H9 (cell line): ENCODE measurements at regions not wholly inside any gene's neighbourhood (a gene's known extent, or its start where the extent isn't known, plus 50 kb on each side); places are given as distances from the start of the nearest gene placed in this dataset.
"Not testable (repeated sequence)": the region's sequence is repeated elsewhere in the genome, so short reads cannot be mapped to it uniquely, and the experiment has no call there.

Source experiments
- DNase-seq: peaks from one replicate; pipeline ENCODE4 v3.0.0-alpha.2; 2017
- H2AFZ ChIP-seq: one replicate; pipeline ENCODE4 v1.6.1; 2013; ENCODE audit warnings: mild to moderate bottlenecking, low read length, control low read depth, moderate library complexity
- H2AK5ac ChIP-seq: 2 replicates; pipeline ENCODE4 v1.6.1; 2013; ENCODE audit warnings: low read length, control low read depth, mixed read lengths; ENCODE audit not compliant: insufficient read length
- H2BK120ac ChIP-seq: one replicate; pipeline ENCODE4 v1.6.1; 2013; ENCODE audit warnings: low read depth, mild to moderate bottlenecking, low read length, control low read depth, inconsistent platforms; ENCODE audit not compliant: poor library complexity, severe bottlenecking
- H2BK12ac ChIP-seq: 2 replicates; pipeline ENCODE4 v1.6.1; 2013; ENCODE audit warnings: low read length, control low read depth, mixed read lengths, low read depth; ENCODE audit not compliant: insufficient read length
- H2BK15ac ChIP-seq: 2 replicates; pipeline ENCODE4 v1.6.1; 2013; ENCODE audit warnings: low read depth, low read length, control low read depth
- H2BK20ac ChIP-seq: one replicate; pipeline ENCODE4 v1.6.1; 2013; ENCODE audit warnings: low read depth, mild to moderate bottlenecking, low read length, control low read depth, inconsistent platforms; ENCODE audit not compliant: poor library complexity, severe bottlenecking
- H2BK5ac ChIP-seq: 2 replicates; pipeline ENCODE4 v1.6.1; 2013; ENCODE audit warnings: low read length, control low read depth, mixed read lengths; ENCODE audit not compliant: insufficient read length
- H3K14ac ChIP-seq: 2 replicates; pipeline ENCODE4 v1.6.1; 2013; ENCODE audit warnings: low read length, control low read depth; ENCODE audit not compliant: insufficient read depth
- H3K18ac ChIP-seq: 2 replicates; pipeline ENCODE4 v1.6.1; 2013; ENCODE audit warnings: low read depth, mild to moderate bottlenecking, mixed read lengths, low read length, control low read depth; ENCODE audit not compliant: insufficient read length
- H3K23ac ChIP-seq: 2 replicates; pipeline ENCODE4 v1.6.1; 2013; ENCODE audit warnings: low read length, control low read depth, mixed read lengths, low read depth; ENCODE audit not compliant: insufficient read length
- H3K23me2 ChIP-seq: 2 replicates; pipeline ENCODE4 v1.6.1; 2013; ENCODE audit warnings: low read depth, mild to moderate bottlenecking, mixed read lengths, low read length, control low read depth; ENCODE audit not compliant: insufficient read length, poor library complexity, severe bottlenecking
- H3K27ac ChIP-seq: 2 replicates; pipeline ENCODE4 v1.5.1; 2013; ENCODE audit warnings: low read length, control low read depth, mixed read lengths, low read depth; ENCODE audit not compliant: insufficient read length
- H3K27me3 ChIP-seq: 2 replicates; pipeline ENCODE4 v1.6.1; 2013; ENCODE audit warnings: low read length, control low read depth, inconsistent platforms; ENCODE audit not compliant: insufficient read depth
- H3K4ac ChIP-seq: 2 replicates; pipeline ENCODE4 v1.6.1; 2013; ENCODE audit warnings: low read depth, mild to moderate bottlenecking, control low read depth, inconsistent platforms, low read length, moderate library complexity
- H3K4me1 ChIP-seq: 2 replicates; pipeline ENCODE4 v1.6.1; 2013; ENCODE audit warnings: low read length, control low read depth, inconsistent platforms; ENCODE audit not compliant: insufficient read depth
- H3K4me2 ChIP-seq: 2 replicates; pipeline ENCODE4 v1.6.1; 2013; ENCODE audit warnings: low read length, control low read depth, mixed read lengths; ENCODE audit not compliant: insufficient read length, insufficient read depth
- H3K56ac ChIP-seq: 2 replicates; pipeline ENCODE4 v1.6.1; 2013; ENCODE audit warnings: low read depth, mild to moderate bottlenecking, mixed read lengths, low read length, control low read depth; ENCODE audit not compliant: insufficient read length
- H3K79me1 ChIP-seq: 2 replicates; pipeline ENCODE4 v1.6.1; 2013; ENCODE audit warnings: low read depth, mild to moderate bottlenecking, moderate library complexity, low read length, control low read depth, inconsistent platforms; ENCODE audit not compliant: insufficient read depth, poor library complexity, severe bottlenecking
- H3K79me2 ChIP-seq: 2 replicates; pipeline ENCODE4 v1.6.1; 2013; ENCODE audit warnings: low read length, control low read depth, inconsistent platforms; ENCODE audit not compliant: insufficient read depth
- H3K9ac ChIP-seq: 2 replicates; pipeline ENCODE4 v1.6.1; 2013; ENCODE audit warnings: low read length, control low read depth, mixed read lengths; ENCODE audit not compliant: insufficient read length; ENCODE audit errors: extremely low read depth
- H3K9me3 ChIP-seq: one replicate; pipeline ENCODE4 v1.6.1; 2013; ENCODE audit warnings: low read depth, low read length, inconsistent platforms; ENCODE audit not compliant: control insufficient read depth
- H3T11ph ChIP-seq: one replicate; pipeline ENCODE4 v1.6.1; 2013; ENCODE audit warnings: mild to moderate bottlenecking, low read length, control low read depth, inconsistent platforms
- H4K20me1 ChIP-seq: one replicate; pipeline ENCODE4 v1.6.1; 2013; ENCODE audit not compliant: control insufficient read depth, insufficient read length, insufficient read depth
- H4K5ac ChIP-seq: 2 replicates; pipeline ENCODE4 v1.6.1; 2013; ENCODE audit warnings: low read depth, mild to moderate bottlenecking, mixed read lengths, low read length, control low read depth; ENCODE audit not compliant: insufficient read length
- H4K8ac ChIP-seq: replicated peaks from 2 replicates; pipeline ENCODE4 v1.6.1; 2013; ENCODE audit warnings: low read length, control low read depth, mixed read lengths, low read depth; ENCODE audit not compliant: insufficient read length
- H4K91ac ChIP-seq: 2 replicates; pipeline ENCODE4 v1.6.1; 2013; ENCODE audit warnings: low read depth, mild to moderate bottlenecking, moderate library complexity, mixed read lengths, low read length, control low read depth; ENCODE audit not compliant: insufficient read length
- H3K27ac Mint-ChIP-seq, 3 experiments: 2 replicates in 2 of 3; 3 replicates in 1 of 3; pipeline ENCODE4 v1.8.0; 2020 to 2021; ENCODE audit warnings: mixed read lengths in 3 of 3, mild to moderate bottlenecking in 1 of 3, moderate library complexity in 1 of 3
- H3K27me3 Mint-ChIP-seq: 2 replicates; pipeline ENCODE4 v1.8.0; 2021; ENCODE audit warnings: low read depth, mild to moderate bottlenecking, moderate library complexity, mixed read lengths
- H3K36me3 Mint-ChIP-seq, 3 experiments: 2 replicates in 2 of 3; 3 replicates in 1 of 3; pipeline ENCODE4 v1.8.0; 2020 to 2021; ENCODE audit warnings: low read depth in 3 of 3, mixed read lengths in 3 of 3; ENCODE audit not compliant: insufficient read depth in 1 of 3
- H3K4me1 Mint-ChIP-seq, 2 experiments: 2 replicates each; pipeline ENCODE4 v1.8.0; 2020; ENCODE audit warnings: mixed read lengths in 2 of 2
- H3K4me3 Mint-ChIP-seq, 2 experiments: 2 replicates in 1 of 2; 3 replicates in 1 of 2; pipeline ENCODE4 v1.8.0; 2020 to 2021; ENCODE audit warnings: mild to moderate bottlenecking in 2 of 2, mixed read lengths in 2 of 2, moderate library complexity in 1 of 2
- H3K9me3 Mint-ChIP-seq, 2 experiments: 2 replicates in 1 of 2; 3 replicates in 1 of 2; pipeline ENCODE4 v1.8.0; 2020; ENCODE audit warnings: mild to moderate bottlenecking in 2 of 2, mixed read lengths in 2 of 2, moderate library complexity in 1 of 2
- WGBS: extraction: QIAGEN DNeasy Blood & Tissue Kit; methylation state at CpG from one replicate; pipeline ENCODE4 v1.1.7; 2013; ENCODE audit warnings: missing lambda C conversion rate, low lambda C conversion rate, mixed read lengths; ENCODE audit not compliant: insufficient read length; ENCODE audit errors: extremely low coverage; 5-methylcytosine and 5-hydroxymethylcytosine counted together

DNA sequence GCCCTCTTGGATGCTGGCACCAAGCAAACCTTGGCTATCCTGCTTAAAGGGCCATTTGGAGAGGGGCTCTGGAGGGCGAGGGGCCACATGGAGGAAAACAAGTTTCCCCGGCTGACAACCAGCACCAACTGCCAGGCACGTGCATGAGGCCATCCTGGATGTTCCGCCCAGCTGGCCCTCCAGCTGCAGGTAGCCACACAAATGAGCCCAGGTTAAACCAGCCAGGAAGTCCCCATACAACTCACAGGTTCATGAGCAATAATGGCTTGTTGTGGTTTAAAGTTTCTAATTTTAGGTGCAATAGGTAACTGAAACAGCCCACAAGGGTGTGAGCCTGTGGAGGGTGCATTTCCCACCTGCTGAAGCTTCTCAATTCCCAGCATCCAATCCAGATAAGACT lies 93.6 kb downstream of the ALG1L2 start:
- not testable (repeated sequence) for H3K4ac ChIP-seq

GRCh38 chr3:130176476-130177256 lies 95.0 kb downstream of the ALG1L2 start:
- not testable (repeated sequence) for H2AFZ ChIP-seq, H2BK15ac ChIP-seq, H3K36me3 Mint-ChIP-seq, H3K27me3 Mint-ChIP-seq, H2BK20ac ChIP-seq, H4K91ac ChIP-seq, H2AK5ac ChIP-seq, H3K79me1 ChIP-seq, H3K9ac ChIP-seq, H3K4ac ChIP-seq, H3K14ac ChIP-seq, H3K56ac ChIP-seq, H3K23me2 ChIP-seq, H3K79me2 ChIP-seq, H2BK120ac ChIP-seq, H4K5ac ChIP-seq, H3K9me3 Mint-ChIP-seq, H3K4me1 ChIP-seq, H3K23ac ChIP-seq, H3K18ac ChIP-seq, H2BK5ac ChIP-seq, H3T11ph ChIP-seq, H4K20me1 ChIP-seq, H2BK12ac ChIP-seq, DNase-seq, H3K4me2 ChIP-seq, H3K27ac ChIP-seq, H4K8ac ChIP-seq, H3K27ac Mint-ChIP-seq, H3K4me3 Mint-ChIP-seq, H3K9me3 ChIP-seq, H3K27me3 ChIP-seq
- WGBS: no CpG with 5 or more reads among the region's 13 CpGs
- H3K4me1 Mint-ChIP-seq: peaks cover 16 to 22% of the 10 kb centered on the region in 2 experiments

More for the DNA sequence above, 93.6 kb downstream of the ALG1L2 start:
- H3K27ac Mint-ChIP-seq, H3K9me3 Mint-ChIP-seq, H3K18ac ChIP-seq, H3K56ac ChIP-seq, DNase-seq, H3K23me2 ChIP-seq, H2BK5ac ChIP-seq, H3T11ph ChIP-seq, H4K91ac ChIP-seq, H4K20me1 ChIP-seq, H3K4me1 ChIP-seq, H4K8ac ChIP-seq, H3K79me2 ChIP-seq, H3K27me3 ChIP-seq, H2BK20ac ChIP-seq, H2BK12ac ChIP-seq, H3K36me3 Mint-ChIP-seq, H3K4me3 Mint-ChIP-seq, H3K14ac ChIP-seq, H3K9ac ChIP-seq, H2AFZ ChIP-seq, H3K23ac ChIP-seq, H4K5ac ChIP-seq, H2AK5ac ChIP-seq, H3K9me3 ChIP-seq, H3K27me3 Mint-ChIP-seq, H3K79me1 ChIP-seq, H2BK120ac ChIP-seq, H3K27ac ChIP-seq, H2BK15ac ChIP-seq, H3K4me2 ChIP-seq: not testable (repeated sequence)
- H3K4me1 Mint-ChIP-seq: peaks cover 13 to 15% of the 10 kb centered on the region in 2 experiments
- WGBS: no CpG with 5 or more reads among the region's 4 CpGs
